ENCODE measurements at regions not wholly inside any gene's neighbourhood (a gene's known extent, or its start where the extent isn't known, plus 50 kb on each side); places are given as distances from the start of the nearest gene placed in this dataset.
"Not testable (repeated sequence)": the region's sequence is repeated elsewhere in the genome, so short reads cannot be mapped to it uniquely, and the experiment has no call there.

DNA sequence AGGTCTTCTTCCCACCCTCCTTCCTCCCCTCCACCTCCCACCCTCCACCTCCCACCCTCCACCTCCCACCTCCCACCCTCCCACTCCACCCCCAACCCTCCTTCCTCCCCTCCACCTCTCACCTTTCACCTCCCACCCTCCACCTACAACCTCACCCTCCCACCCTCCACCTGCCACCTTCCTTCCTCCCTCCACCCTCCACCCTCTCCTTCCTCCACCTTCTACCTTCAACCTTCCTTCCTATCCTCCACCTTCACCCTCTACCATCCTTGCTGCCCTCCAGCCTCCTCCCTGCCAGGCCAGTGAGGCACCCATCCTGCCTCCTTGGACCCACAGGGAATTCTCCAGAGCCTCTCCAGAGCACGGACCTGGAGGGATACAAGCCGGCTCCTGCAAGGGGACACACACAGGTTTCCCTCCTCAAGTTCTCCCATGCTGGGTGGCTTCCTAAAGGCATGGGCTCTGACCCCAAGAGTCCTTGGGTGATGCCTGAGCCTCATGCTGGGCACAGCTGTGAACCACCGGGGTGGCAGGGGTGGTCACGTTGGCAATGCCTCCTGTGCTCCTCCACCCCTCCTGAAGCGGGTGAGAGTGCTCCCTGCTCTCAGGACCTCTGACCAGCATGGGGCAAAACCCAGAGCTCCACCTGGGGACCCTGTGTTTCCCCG lies 293.0 kb downstream of the NDUFA10 start:
- TF ChIP-seq, protein P1, sequence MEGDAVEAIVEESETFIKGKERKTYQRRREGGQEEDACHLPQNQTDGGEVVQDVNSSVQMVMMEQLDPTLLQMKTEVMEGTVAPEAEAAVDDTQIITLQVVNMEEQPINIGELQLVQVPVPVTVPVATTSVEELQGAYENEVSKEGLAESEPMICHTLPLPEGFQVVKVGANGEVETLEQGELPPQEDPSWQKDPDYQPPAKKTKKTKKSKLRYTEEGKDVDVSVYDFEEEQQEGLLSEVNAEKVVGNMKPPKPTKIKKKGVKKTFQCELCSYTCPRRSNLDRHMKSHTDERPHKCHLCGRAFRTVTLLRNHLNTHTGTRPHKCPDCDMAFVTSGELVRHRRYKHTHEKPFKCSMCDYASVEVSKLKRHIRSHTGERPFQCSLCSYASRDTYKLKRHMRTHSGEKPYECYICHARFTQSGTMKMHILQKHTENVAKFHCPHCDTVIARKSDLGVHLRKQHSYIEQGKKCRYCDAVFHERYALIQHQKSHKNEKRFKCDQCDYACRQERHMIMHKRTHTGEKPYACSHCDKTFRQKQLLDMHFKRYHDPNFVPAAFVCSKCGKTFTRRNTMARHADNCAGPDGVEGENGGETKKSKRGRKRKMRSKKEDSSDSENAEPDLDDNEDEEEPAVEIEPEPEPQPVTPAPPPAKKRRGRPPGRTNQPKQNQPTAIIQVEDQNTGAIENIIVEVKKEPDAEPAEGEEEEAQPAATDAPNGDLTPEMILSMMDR (IDR thresholded peaks at IDR 0.05; ENCODE audit: insufficient read depth, low read length, poor library complexity, severe bottlenecking) = no peak
- Histone ChIP-seq H3K4me3 (replicated peaks; ENCODE audit: low read depth, low read length) (no peak overlapping the region), H3K27me3 (replicated peaks; ENCODE audit: control insufficient read depth, insufficient read depth, low read length) (no peaks in the 10 kb centered on the region; the same call in 1 of the 2 replicates), H3K36me3 (ENCODE audit: control insufficient read depth, insufficient read depth, low read length) (no peaks in the 10 kb centered on the region)
- DNase-seq (ENCODE audit: extremely low read depth, insufficient read length) = no peak

DNA sequence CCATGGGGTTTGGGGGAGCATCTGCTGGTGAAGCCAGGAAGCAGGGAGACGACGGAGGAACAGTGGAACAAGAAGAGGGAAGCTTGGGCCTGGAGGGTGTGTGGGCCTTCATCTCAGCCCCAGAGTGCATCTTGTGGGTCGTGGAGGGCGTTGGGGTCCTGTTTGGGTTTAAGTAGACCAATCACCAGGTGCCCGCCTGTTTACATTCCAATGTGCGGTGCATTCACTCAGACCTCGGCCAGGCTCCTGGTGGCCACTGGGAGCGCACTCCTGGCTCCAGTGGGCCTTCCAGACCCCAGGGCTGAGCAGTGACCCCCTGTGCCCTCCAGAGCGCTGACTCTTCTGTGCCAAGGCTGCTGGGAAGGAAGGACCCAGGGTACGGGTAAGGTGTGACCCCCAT lies 293.7 kb downstream of the NDUFA10 start:
- no peak overlapping the region for H3K4me3 ChIP-seq (replicated peaks; ENCODE audit: low read depth, low read length)
- H3K27me3 ChIP-seq (replicated peaks; ENCODE audit: control insufficient read depth, insufficient read depth, low read length) = no peaks in the 10 kb centered on the region; the same call in 1 of the 2 replicates
- TF ChIP-seq, protein P1 (IDR thresholded peaks at IDR 0.05; ENCODE audit: insufficient read depth, low read length, poor library complexity, severe bottlenecking) = no peak
- DNase-seq (ENCODE audit: extremely low read depth, insufficient read length) = no peak
- H3K36me3 ChIP-seq (ENCODE audit: control insufficient read depth, insufficient read depth, low read length) = no peaks in the 10 kb centered on the region

DNA sequence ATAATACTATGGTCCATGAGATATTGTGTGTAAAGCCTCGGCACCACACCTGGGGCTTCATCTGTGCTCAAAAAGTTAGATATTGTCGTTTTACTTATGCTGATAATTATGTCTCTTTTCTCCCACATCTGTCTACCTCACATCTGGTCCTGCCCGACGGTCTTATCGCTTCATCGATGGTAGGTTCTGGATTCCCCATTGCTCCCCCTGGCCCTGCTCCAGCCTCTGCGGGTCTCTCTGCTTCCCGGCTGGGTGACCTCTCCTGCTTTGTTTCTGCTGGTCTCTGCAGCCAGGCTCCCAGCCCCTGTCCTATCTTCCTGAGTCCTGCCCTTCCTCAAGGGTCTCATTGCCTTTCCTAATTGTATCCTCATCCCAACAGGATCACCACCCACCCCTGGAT lies 294.2 kb downstream of the NDUFA10 start:
- Histone ChIP-seq H3K4me3 (replicated peaks; ENCODE audit: low read depth, low read length) (no peak overlapping the region), H3K36me3 (ENCODE audit: control insufficient read depth, insufficient read depth, low read length) (no peaks in the 10 kb centered on the region), H3K27me3 (replicated peaks; ENCODE audit: control insufficient read depth, insufficient read depth, low read length) (no peaks in the 10 kb centered on the region; the same call in 1 of the 2 replicates)
- TF ChIP-seq, protein P1 (IDR thresholded peaks at IDR 0.05; ENCODE audit: insufficient read depth, low read length, poor library complexity, severe bottlenecking) = no peak
- no peak for DNase-seq (ENCODE audit: extremely low read depth, insufficient read length)

DNA sequence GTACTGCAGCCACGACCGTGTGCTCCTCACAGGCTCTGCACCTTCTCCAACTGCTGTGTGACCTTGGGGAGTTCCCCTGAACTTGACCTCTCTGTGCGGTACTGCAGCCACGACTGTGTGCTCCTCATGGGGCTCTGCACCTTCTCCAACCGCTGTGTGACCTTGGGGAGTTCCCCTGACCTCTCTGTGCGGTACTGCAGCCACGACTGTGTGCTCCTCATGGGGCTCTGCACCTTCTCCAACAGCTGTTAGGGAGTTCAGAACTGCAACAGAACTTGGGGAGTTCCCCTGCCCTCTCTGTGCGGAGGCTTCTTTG lies 294.6 kb downstream of the NDUFA10 start:
- H3K4me3 ChIP-seq (replicated peaks; ENCODE audit: low read depth, low read length); H3K36me3 ChIP-seq (ENCODE audit: control insufficient read depth, insufficient read depth, low read length); DNase-seq (ENCODE audit: extremely low read depth, insufficient read length); H3K27me3 ChIP-seq (replicated peaks; ENCODE audit: control insufficient read depth, insufficient read depth, low read length): not testable (repeated sequence)

DNA sequence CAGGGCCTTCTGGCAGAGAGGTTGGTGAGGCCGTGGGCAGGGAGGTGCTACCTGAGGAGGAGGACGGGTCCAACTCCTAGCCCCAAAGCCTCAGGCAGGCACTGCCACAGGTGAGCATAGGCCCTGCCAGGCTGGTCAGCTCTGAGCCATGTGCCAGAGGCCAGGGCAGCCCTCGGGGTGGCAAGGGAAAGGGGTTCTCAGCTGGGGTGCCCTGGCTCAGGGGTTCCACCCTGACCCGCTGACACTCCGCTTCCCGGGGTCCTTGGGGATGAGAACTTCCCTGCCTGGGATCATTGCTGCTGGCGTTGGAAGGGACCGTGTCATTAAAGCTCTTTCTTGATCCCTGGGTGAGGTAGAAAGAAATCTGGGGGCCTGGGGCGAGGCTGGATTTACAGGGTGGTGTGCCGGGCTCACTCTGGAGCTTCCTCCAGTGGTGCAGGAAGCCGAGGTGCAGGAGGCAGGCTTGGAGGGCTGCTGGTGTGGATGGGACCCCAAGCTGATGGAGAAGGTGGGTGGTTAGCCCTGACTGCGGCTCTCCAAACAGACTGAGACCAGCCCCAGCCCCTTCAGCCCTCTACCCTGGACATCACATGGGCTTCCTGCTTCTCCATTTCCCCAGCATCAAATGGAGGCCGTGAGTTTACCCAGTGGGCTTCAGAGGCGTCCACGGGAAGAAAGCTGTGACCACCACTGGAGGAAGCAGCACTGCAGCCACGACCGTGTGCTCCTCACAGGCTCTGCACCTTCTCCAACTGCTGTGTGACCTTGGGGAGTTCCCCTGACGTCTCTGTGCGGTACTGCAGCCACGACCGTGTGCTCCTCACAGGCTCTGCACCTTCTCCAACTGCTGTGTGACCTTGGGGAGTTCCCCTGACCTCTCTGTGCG lies 295.2 kb downstream of the NDUFA10 start:
- TF ChIP-seq, protein P1 (IDR thresholded peaks at IDR 0.05; ENCODE audit: insufficient read depth, low read length, poor library complexity, severe bottlenecking) = no peak
- Histone ChIP-seq H3K27me3 (replicated peaks; ENCODE audit: control insufficient read depth, insufficient read depth, low read length) (no peaks in the 10 kb centered on the region; the same call in 1 of the 2 replicates), H3K4me3 (replicated peaks; ENCODE audit: low read depth, low read length) (no peak overlapping the region), H3K36me3 (ENCODE audit: control insufficient read depth, insufficient read depth, low read length) (no peaks in the 10 kb centered on the region)
- DNase-seq (ENCODE audit: extremely low read depth, insufficient read length) = no peak

DNA sequence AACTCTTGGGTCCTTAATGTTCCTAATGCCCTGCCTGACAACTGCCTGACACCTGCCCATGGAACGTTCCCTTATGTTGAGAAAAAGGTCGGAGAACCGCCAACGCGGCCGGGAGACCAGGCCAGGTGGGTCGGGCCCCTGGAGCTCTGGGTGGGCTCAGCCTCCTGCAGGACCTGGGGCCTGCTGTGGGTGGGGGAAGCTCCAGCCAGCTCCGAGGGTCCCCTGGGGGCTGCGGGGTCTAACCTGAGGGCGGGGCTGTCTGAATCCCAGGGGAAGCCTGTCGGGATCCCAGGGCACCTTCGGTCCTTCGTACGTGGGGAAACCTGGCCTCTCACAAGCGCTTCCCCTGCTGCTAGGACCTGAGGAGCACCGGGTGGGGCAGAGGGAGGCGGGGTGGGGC lies 296.0 kb downstream of the NDUFA10 start:
- Histone ChIP-seq H3K27me3 (replicated peaks; ENCODE audit: control insufficient read depth, insufficient read depth, low read length) (no peaks in the 10 kb centered on the region; the same call in 1 of the 2 replicates), H3K4me3 (replicated peaks; ENCODE audit: low read depth, low read length) (no peak overlapping the region), H3K36me3 (ENCODE audit: control insufficient read depth, insufficient read depth, low read length) (no peaks in the 10 kb centered on the region)
- no peak for DNase-seq (ENCODE audit: extremely low read depth, insufficient read length)
- TF ChIP-seq, protein P1 (IDR thresholded peaks at IDR 0.05; ENCODE audit: insufficient read depth, low read length, poor library complexity, severe bottlenecking) = no peak

Measured in GM06990 (cell line).